GM21367 (cell line): ENCODE measurements at regions not wholly inside any gene's neighbourhood (a gene's known extent, or its start where the extent isn't known, plus 50 kb on each side); places are given as distances from the start of the nearest gene placed in this dataset.
"Not testable (repeated sequence)": the region's sequence is repeated elsewhere in the genome, so short reads cannot be mapped to it uniquely, and the experiment has no call there.

Source experiments
- ATAC-seq: cut with Tn5 transposase; IDR thresholded peaks from one replicate; pipeline ENCODE4 v1.9.1; 2021; ENCODE audit not compliant: unreplicated experiment

DNA sequence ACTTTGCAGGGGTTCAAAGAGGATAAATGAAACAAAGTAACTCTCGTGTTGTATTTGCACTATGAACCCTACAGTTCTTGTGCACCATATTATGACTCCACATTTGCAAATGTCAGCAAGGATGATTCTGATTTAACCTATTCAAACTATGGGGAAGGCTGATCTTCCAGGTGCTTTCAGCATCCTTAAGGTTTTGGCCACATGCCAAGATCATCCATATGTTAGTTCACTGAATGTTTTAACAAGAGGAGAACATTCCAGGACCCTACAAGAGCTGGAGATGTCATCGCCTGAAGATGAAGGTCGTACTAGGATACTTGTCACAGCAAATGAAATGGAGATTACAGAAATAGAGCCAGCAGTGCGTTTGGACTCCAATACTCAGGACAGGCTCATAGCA lies 114.2 kb downstream of the DHRS2 start:
- no peak for ATAC-seq

DNA sequence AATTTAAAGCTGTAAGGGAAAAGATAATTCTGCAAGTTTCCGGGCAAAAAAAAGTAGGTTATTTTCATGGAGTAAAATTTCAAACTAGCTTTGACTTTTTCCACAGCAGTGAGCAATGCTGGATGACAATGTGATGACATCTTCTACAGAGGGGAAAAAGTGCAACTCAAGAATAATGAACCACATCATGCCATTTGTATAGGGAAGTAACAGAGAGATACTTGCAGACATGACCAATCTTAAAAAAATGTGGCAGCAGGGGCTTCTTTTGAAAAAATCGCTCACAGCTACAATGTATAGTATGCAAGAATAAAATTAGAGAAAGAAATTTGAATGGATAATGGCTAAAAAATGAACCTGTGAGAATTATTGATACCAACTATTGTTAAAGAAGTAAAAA lies 115.5 kb downstream of the DHRS2 start:
- no peak for ATAC-seq

DNA sequence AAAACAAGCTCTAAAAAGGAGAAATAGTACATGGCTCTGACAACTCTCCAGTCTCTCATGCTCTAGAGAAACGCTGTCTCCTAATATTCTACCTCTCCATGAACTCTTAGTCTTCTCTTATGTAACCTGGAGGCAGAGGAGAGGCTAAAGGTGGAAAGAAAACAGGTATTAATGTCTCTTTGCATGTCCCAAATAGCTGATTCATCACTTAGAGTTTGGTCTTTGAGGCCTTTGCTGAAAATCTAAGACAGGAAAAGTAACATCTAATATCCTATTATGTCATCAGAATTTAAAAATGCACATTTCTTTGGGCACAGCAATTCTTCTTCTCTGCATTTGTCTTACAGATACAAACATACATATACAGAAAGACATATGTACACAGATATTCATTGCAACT lies 127.2 kb downstream of the DHRS2 start:
- ATAC-seq, result no peak

DNA sequence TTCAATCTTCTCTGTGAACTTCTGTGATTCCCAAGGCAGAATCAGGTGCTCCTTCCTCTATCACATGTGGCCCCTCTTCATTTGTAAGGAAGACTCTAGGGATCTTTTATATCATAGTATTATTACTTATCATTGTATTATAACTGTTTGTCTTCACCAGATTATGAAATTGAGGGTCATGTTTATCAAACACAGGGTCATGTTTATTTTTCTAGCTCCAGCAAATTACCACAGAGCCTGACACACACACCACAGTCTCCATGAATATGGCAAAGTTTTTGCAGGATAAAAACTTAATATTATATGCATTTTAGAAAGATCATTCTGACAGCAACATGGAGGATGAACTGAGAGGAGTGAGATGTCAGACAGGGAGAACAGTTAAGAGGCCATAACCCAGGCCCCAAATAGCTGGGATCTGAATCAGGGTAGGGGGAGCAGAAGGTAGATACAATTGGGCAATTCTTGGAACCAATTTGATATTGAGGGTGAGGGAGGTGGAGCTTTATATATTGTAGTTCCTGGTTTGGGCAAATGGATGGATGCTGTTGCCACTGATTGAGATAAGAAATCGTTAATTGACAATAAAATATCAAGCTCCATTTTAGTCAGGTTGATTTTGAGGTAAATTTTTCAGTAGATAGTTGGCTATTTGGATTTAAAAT lies 130.7 kb downstream of the DHRS2 start:
- no peak for ATAC-seq

DNA sequence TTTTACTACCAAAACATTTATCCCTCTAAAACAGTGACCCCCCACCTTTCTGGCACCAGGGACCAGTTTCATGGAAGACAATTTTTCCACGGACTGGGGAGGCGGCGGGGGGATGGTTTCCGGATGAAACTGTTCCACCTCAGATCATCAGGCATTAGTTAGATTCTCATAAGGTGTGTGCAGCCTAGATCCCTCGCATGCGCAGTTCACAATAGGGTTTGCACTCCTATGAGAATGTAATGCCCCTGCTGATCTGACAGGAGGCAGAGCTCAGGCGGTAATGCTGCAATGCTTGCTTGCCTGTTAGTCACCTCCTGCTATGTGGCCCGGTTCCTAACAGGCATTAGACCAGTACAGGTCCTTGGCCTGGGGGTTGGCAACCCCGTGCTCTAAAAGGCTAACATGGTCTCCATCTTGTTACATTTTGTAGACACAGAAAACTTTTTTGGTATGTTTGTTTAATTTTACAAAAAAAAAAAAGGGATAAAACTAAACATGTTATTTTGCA lies 133.1 kb downstream of the DHRS2 start:
- not testable (repeated sequence) for ATAC-seq

DNA sequence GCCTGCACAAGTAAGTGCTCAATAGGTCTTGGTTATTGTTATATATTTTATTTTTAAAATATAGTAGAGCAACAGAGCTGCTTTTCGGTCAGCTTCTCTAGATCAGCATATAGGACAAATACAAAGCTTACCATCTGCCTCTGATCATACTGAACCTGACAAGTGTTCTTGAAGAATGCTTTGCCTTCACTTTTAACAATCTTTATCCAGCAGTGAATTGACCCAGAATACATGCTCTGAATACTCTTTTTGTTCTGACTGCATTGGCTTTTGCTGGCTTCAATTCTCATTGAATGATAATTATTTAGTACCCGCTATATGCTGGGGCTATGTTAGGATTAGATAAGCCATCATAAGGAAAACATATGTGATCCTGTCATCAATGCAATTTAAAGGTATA lies 137.8 kb downstream of the DHRS2 start:
- ATAC-seq, result no peak

DNA sequence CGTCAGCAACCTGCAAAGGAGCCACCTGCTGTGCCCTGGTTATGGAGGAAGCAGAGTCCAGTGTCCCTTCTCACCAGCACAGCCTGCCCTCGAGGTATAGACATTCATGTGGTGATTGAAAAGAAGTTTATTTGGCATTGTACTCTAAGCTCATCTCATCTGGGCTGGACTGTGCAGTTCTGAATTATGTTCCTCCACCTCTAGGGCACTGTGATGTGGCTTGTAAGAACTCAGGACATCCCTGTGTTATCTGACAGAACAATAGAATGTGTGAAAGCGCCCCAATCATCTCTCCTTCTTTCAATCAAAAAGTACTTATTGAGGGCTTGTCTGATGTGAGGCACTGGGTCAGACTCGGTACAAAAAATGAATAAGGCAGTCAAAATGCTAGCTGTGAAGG lies 140.1 kb downstream of the DHRS2 start:
- ATAC-seq, result no peak

DNA sequence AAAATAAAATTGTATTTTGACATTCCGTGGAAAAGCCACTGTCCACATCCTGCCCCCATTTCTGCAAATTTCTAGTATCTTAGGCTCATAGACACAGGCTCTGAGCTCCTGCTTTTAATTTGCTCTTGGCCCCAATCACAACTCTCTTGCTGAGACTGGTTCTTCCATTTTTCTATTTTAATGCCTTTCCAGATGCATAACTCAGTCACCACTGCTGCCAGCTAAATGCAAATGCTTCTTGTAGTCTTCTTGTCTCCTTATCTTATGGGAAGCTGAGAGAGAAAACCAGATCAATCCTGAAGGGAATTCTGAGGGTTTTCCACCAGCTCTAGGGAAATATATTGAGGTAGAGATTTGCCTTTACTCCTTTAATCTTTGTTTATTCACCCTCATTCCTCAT lies 149.0 kb downstream of the DHRS2 start:
- no peak for ATAC-seq

DNA sequence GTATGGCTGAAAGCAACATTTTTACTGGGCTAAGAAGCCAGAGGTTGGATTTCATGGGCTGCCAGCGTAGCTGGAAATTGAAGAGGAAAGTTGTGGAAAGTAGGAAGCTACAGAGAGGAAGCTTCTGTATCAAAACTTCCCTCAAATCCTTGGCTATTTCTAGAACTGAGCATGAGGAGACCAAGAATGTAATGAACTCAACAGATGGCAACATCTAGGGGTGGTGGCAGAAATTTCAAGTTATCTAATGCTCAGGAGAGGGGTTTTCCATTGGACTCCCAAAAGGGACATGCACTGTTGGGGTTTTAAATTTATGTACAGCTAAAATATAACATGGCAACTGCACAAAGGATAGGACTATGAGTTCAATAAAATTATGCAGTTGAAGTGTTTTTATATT lies 151.3 kb downstream of the DHRS2 start:
- ATAC-seq, result no peak

DNA sequence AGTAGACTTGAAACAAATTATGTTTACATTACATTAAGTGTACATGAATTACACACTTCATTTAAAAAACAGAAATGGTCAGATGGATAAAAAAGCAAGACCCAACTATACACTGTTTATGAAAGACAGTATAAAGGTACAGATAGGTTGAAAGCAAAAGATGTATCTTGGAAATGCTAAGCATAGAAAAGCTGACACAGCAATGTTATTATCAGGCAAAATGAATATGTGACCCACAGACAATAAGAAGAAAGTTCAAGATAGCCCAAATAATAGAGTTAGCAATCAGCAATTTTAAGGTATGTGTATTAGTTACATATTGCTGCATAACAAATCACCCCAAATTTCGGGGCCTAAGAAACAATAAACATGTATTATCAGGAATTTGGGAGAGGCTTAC lies 153.5 kb downstream of the DHRS2 start:
- ATAC-seq, result no peak

DNA sequence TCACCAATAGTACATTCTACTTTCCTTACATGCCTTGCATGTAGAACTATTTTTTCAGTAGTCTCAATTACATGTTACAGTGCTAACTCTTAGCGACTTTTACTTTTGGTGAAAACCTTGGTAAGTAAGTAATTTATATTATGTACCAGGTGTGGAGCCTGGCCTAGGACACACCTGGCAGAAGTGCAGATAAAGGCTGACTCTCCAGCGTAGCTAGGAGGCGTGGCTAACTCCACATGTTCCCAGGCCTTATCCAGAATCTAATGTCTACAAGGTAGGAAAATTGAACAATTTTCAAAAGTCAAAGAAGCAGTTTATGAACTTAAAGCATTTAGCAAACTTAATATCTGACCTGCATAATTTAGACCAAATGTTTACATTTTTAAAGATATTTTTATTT lies 157.4 kb downstream of the DHRS2 start:
- no peak for ATAC-seq

DNA sequence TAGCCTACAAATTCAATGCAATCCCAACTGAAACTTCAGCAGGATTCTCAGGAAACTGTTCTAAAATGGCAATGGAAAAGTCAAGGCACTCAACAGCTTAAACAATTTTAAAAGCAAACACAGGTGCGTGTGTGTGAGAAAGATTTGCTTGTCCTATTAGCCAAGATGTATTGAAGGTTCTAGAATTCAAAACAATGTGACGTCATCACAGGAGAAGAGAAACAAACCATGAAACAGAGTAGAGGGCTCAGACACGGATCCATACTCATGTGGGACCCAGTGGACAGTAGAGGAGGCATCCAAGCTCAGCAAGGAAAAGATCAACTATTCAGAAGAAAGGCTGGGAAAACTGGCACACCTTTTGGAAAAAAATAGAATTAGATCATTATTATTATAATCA lies 152.8 kb upstream of the DHRS4 start:
- no peak for ATAC-seq

DNA sequence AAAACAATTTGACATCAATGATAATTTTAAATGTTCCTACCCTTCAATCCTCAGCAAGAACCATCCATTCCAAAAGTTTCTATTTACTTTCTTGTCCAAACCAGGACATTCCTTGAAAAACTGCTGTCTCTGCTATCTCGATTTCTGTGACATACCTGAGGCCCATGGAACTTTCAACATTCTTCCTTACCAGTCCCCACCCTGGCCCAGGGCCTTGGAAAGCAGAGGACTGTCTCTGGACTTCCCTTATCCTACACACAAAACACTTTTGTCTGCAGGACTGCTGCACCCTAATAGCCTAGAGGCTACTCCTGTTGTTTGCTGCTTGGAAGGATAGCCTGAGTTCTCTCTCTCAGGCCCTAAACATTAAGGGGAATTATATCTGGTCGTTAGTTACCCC lies 151.8 kb upstream of the DHRS4 start:
- ATAC-seq, result no peak

DNA sequence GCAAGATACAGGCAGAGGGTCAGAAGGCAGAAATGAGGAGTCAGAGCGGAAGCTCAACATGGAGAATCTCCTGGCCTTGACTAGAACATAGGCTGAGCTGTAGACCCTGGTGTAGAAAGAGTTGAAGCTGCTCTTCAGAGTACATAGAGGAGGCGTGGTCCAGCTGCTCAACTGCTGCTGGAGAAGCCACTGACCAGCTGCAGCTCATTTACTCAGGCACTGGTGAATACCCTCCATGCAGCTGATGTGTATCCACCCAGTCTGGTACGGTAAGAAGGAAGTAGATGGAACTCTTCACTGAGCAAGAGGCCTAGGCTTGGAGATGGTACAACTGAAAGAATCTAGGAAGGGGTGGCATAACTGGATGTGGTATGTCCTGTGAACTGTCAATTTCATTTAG lies 148.8 kb upstream of the DHRS4 start:
- ATAC-seq, result no peak

DNA sequence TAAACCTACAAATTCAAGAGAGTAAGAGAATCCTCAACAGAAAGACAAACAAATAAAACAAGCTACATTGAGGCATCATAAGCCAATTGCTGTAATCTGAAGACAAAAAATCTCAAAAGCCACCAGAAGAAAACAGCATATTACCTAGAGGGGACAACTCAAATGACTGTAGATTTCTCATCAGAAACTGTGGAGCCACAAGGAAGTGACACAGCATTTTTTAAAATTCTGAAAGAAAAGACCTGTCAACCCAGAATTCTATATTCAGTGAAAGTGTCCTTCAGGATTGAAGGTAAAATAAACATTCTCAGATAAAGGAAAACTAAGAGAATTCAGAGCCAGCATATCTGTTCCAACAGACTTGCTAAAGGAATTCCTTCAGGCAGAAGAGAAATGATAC lies 147.8 kb upstream of the DHRS4 start:
- no peak for ATAC-seq

DNA sequence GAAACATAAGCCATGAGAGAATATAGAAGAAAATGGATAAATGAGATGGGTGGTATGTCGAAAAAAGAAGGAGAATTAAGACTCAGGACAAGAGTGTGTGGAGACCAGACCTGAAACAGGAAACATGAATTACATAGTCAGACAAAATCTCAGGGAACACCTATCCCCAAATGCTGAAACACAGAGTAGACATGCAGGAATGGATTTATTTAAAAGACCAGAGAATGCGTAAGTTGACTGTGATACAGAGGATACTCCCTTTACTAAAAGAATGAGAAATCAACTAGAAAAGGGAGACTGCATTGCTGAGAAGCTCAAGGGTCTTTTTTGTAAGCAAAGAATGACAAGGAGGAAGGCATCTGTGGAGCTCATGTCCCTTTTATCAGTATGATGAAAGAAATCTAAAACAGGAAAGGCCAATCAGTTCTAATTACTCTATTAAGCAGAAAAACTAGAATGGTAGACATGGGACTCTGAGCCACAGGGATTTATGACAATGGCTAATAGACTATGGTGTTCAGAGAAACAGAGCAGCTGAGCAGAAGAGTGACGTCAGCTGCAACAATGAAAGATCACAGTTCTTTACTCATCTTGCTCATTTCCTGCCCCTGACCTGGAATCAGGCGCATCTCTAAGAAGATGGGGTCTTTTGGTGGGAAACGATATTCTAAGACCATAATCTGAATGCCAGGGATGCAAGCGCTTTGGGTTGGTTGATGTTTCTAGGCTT lies 138.9 kb upstream of the DHRS4 start:
- no peak for ATAC-seq

DNA sequence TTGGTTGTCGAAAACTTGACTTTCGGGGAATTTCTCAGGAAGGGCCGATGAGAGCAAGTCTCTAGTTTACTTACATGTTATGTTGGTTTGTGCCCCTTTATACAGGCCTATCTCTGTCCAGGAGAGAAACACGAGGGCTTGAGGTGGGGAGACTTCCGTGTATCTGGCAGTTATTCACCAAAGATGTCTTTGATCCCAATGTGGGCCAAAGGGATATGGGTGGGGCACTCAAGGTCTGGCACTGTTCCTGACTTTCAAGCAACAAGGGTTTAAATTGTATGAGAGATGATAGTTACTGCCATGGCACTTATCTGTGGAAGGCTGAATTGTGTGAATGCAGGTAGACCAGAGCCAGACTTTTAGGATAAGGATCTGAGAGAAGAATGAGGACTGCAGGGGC lies 137.2 kb upstream of the DHRS4 start:
- ATAC-seq, result no peak

DNA sequence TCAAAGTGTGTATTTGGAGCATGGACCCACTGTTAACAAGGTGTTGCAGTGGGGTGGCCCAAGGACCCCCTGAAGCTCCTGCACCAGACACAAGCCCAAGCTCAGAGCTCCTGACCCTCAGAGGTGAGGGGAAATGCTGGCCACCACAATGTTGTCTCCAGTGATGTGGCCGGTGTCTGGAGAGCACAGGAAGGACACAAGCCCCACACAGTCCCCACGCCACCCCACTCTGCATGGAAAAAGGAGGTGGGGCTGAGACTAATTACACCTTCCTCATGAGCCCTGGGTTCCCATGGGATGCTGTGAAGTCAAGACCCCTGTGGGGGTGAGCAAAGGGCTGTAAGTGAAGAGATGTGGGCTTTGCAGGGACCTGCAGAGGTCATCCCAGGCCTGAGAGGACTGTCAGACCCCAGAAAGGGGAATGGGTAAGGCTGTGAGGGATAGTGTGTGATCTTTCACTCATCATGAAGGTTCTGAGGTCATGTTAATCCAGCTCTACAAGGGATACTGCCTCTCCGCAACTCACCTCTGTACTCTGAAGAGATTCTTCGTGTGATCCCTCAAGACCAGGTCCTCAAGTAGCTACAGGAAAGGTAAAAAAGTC lies 136.3 kb upstream of the DHRS4 start:
- ATAC-seq, result no peak

DNA sequence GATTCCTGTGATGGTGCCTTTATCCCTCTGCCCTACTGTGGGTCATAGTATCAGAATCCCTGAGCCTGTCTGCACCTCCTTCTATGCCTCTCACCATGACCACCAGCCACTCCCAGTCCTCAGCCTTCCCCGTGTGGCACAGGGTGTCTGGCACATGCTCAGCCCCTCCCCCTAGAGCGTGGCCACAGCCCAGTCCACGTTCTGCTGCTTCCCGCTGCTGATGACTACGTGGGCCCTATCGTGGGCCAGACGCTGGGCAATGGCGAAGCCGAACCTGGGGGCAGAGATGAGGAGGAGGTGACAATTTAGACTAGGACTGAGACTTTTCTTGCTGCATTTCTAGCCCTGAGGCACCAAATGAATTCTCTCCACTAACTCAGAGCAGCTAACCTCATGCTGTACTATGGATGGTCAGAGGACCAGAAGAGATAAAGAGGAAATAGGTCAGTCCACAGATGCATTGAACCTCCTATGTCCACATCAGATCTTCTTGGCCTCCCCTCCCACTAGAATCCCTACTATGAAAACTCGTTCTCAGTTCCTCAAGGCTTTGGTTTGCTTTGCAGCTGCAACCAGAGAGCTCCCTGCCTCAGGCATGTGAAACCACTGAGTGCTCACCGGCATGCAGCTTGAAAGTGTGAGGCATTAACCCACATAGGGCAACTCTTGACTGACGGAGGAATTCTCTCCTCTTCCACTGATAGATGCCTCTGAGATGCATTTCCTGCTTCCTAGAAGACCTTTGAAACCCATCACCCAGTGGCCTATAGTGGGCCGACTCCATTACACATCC lies 126.3 kb upstream of the DHRS4 start:
- ATAC-seq, result no peak

DNA sequence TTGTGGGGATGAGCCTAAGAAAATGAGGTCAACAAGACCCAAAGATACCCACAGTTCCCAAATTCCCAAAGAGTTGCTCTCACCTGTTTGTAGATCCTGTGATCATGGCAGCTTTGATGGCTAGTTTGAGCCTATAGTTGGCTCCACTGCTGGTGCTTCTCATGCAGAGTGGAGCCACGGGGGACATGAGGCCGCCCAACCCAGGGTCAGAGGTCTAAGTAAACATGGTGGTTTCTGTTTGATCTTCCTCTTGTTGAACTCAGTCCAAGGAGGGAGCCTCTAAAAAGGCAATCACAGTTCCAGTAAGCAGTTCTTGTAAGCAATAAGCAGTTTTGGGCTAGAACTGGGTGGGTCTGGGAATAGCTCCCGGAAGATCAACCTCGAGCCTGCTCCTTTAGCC lies 125.6 kb upstream of the DHRS4 start:
- no peak for ATAC-seq

DNA sequence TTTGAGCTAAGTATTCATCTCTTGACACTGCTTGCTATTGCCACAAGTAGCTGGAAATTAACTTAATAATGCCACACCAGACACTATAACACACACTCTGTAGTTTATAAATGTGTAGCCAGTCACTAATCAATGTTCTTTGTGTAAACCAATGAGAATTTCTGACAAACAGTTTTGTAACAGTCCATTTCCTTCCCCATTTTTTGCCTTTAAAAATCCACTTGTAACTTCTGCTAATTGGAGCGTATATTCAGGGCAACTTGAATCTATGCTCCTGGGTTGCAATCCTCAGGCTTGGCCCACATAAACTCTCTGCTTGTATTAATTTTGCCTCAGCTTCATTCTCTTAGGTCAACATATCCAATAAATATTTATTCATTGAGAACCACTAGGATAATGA lies 125.0 kb upstream of the DHRS4 start:
- ATAC-seq, result no peak
